ENCODE measurements at regions not wholly inside any gene's neighbourhood (a gene's known extent, or its start where the extent isn't known, plus 50 kb on each side); places are given as distances from the start of the nearest gene placed in this dataset.

DNA sequence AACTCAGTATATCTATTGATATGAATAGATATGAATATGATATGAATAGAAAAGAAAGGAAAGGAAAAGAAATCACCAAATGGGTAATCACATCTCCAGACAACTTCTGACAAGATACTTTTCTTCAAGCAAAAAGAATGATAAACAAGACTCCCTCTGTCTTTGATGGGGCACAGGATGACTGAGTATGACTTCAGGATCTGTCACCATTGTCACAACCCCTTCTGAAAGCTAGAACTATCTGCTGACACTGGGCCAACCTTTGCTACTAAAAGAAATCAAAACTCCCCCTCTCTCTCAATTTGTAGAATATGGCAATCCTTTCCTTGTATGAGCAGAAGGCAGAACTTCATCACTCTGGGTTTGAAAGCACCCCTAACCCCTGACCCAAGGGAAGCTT is 267.2 kb upstream of the RASGEF1B start:
- Histone ChIP-seq H3K36me3 (no peaks in the 10 kb centered on the region), H3K9me3 (no peaks in the 10 kb centered on the region), H3K9ac (ENCODE audit: low read depth in 2 of 2, low read length in 2 of 2) (no peak overlapping the region), H3K27me3 (no peaks in the 10 kb centered on the region), H3K4me3 (no peak overlapping the region), H3K27ac (no peak overlapping the region), H3K4me1 (no peaks in the 10 kb centered on the region)
- TF ChIP-seq, protein P1, sequence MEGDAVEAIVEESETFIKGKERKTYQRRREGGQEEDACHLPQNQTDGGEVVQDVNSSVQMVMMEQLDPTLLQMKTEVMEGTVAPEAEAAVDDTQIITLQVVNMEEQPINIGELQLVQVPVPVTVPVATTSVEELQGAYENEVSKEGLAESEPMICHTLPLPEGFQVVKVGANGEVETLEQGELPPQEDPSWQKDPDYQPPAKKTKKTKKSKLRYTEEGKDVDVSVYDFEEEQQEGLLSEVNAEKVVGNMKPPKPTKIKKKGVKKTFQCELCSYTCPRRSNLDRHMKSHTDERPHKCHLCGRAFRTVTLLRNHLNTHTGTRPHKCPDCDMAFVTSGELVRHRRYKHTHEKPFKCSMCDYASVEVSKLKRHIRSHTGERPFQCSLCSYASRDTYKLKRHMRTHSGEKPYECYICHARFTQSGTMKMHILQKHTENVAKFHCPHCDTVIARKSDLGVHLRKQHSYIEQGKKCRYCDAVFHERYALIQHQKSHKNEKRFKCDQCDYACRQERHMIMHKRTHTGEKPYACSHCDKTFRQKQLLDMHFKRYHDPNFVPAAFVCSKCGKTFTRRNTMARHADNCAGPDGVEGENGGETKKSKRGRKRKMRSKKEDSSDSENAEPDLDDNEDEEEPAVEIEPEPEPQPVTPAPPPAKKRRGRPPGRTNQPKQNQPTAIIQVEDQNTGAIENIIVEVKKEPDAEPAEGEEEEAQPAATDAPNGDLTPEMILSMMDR (IDR thresholded peaks at IDR 0.05): no peak
- intact Hi-C loops (cut with DNase I): no loop called here
- DNase-seq: no peak

- H3K27ac ChIP-seq: no peak overlapping the region
- no peaks in the 10 kb centered on the region for H3K36me3 ChIP-seq
Measured at GRCh38 chr4:81737865-81738559, 266.3 kb upstream of the RASGEF1B start.

GRCh38 chr4:81736324-81736723 is 264.6 kb upstream of the RASGEF1B start:
- Histone ChIP-seq H3K36me3 (no peaks in the 10 kb centered on the region), H3K9ac (ENCODE audit: low read depth in 2 of 2, low read length in 2 of 2) (no peak overlapping the region), H3K4me1 (no peaks in the 10 kb centered on the region), H3K27me3 (no peaks in the 10 kb centered on the region), H3K9me3 (no peaks in the 10 kb centered on the region), H3K4me3 (no peak overlapping the region), H3K27ac (no peak overlapping the region)
- TF ChIP-seq, protein P1 (IDR thresholded peaks at IDR 0.05): no peak
- intact Hi-C loops (cut with DNase I): no loop called here
- no peak for DNase-seq

More at GRCh38 chr4:81737865-81738559, 266.3 kb upstream of the RASGEF1B start:
- no peak overlapping the region for H3K9ac ChIP-seq (ENCODE audit: low read depth in 2 of 2, low read length in 2 of 2)
- TF ChIP-seq, protein P1 (IDR thresholded peaks at IDR 0.05): no peak
- H3K4me3 ChIP-seq: no peak overlapping the region
- no peak for DNase-seq
- H3K4me1 ChIP-seq: no peaks in the 10 kb centered on the region
- H3K9me3 ChIP-seq: no peaks in the 10 kb centered on the region
- H3K27me3 ChIP-seq: no peaks in the 10 kb centered on the region
- intact Hi-C loops (cut with DNase I): no loop called here

GRCh38 chr4:81732980-81733379 is 261.3 kb upstream of the RASGEF1B start:
- TF ChIP-seq, protein P1 (IDR thresholded peaks at IDR 0.05): no peak
- no peaks in the 10 kb centered on the region for H3K4me1 ChIP-seq
- no peak overlapping the region for H3K4me3 ChIP-seq
- no peak overlapping the region for H3K9ac ChIP-seq (ENCODE audit: low read depth in 2 of 2, low read length in 2 of 2)
- no peak for DNase-seq
- intact Hi-C loops (cut with DNase I): no loop called here
- no peaks in the 10 kb centered on the region for H3K27me3 ChIP-seq
- no peak overlapping the region for H3K27ac ChIP-seq
- no peaks in the 10 kb centered on the region for H3K9me3 ChIP-seq
- H3K36me3 ChIP-seq: no peaks in the 10 kb centered on the region

- peak; percentile 24 for DNase-seq
- H3K9ac ChIP-seq (ENCODE audit: low read depth in 2 of 2, low read length in 2 of 2): no peak overlapping the region
- H3K36me3 ChIP-seq: no peaks in the 10 kb centered on the region
- no peak overlapping the region for H3K4me3 ChIP-seq
- no peaks in the 10 kb centered on the region for H3K27me3 ChIP-seq
- TF ChIP-seq, protein P1 (IDR thresholded peaks at IDR 0.05): no peak
- H3K27ac ChIP-seq: no peak overlapping the region
- H3K4me1 ChIP-seq: no peaks in the 10 kb centered on the region
- intact Hi-C loops (cut with DNase I): no loop called here
- H3K9me3 ChIP-seq: no peaks in the 10 kb centered on the region
Measured at GRCh38 chr4:81724925-81725329, 253.2 kb upstream of the RASGEF1B start.

Data from colonic mucosa (tissue), 4 donors.